ENCODE measurements at regions not wholly inside any gene's neighbourhood (a gene's known extent, or its start where the extent isn't known, plus 50 kb on each side); places are given as distances from the start of the nearest gene placed in this dataset.

GRCh38 chr20:58020656-58021454 lies 207.6 kb downstream of the ANKRD60 start:
- H3K9me3 ChIP-seq (ENCODE audit: control insufficient read depth in 2 of 3, insufficient read depth in 1 of 3, low read length in 3 of 3), result no peaks in the 10 kb centered on the region
- intact Hi-C loops (cut with DNase I), result no loop called here
- H3K4me3 ChIP-seq (ENCODE audit: low read length in 3 of 3), result no peak overlapping the region
- H3K36me3 ChIP-seq (ENCODE audit: control insufficient read depth in 2 of 3, insufficient read depth in 3 of 3, low read length in 3 of 3), result no peaks in the 10 kb centered on the region
- H3K4me1 ChIP-seq (ENCODE audit: control insufficient read depth in 2 of 3, insufficient read depth in 2 of 3, low read depth in 1 of 3, low read length in 3 of 3), result no peaks in the 10 kb centered on the region
- no peak overlapping the region for H3K9ac ChIP-seq (ENCODE audit: low read length in 3 of 3)
- TF ChIP-seq CTCF (IDR thresholded peaks at IDR 0.05; ENCODE audit: borderline replicate concordance, extremely low read depth, insufficient read depth), result no peak
- DNase-seq, result no peak
- FAIRE-seq, result no peak
- H3K27ac ChIP-seq (ENCODE audit: low read depth in 2 of 2, low read length in 2 of 2), result no peak overlapping the region
- no peaks in the 10 kb centered on the region for H3K27me3 ChIP-seq (ENCODE audit: control insufficient read depth, insufficient read depth, low read length)

- intact Hi-C loops (cut with DNase I), result no loop called here
- FAIRE-seq, result no peak
- no peaks in the 10 kb centered on the region for H3K4me1 ChIP-seq (ENCODE audit: control insufficient read depth in 2 of 3, insufficient read depth in 2 of 3, low read depth in 1 of 3, low read length in 3 of 3)
Observed at GRCh38 chr20:58019850-58020625, 208.4 kb downstream of the ANKRD60 start.

GRCh38 chr20:58019027-58019849 lies 209.2 kb downstream of the ANKRD60 start:
- H3K9me3 ChIP-seq (ENCODE audit: control insufficient read depth in 2 of 3, insufficient read depth in 1 of 3, low read length in 3 of 3), result peaks cover 0 to 3% (median 0%) of the 10 kb centered on the region in 3 donors
- no peaks in the 10 kb centered on the region for H3K27me3 ChIP-seq (ENCODE audit: control insufficient read depth, insufficient read depth, low read length)
- FAIRE-seq (no peak), DNase-seq (no peak)
- TF ChIP-seq CTCF (IDR thresholded peaks at IDR 0.05; ENCODE audit: borderline replicate concordance, extremely low read depth, insufficient read depth), result no peak
- H3K36me3 ChIP-seq (ENCODE audit: control insufficient read depth in 2 of 3, insufficient read depth in 3 of 3, low read length in 3 of 3), result no peaks in the 10 kb centered on the region
- intact Hi-C loops (cut with DNase I), result no loop called here
- no peaks in the 10 kb centered on the region for H3K4me1 ChIP-seq (ENCODE audit: control insufficient read depth in 2 of 3, insufficient read depth in 2 of 3, low read depth in 1 of 3, low read length in 3 of 3)
- H3K27ac ChIP-seq (ENCODE audit: low read depth in 2 of 2, low read length in 2 of 2), result no peak overlapping the region
- no peak overlapping the region for H3K4me3 ChIP-seq (ENCODE audit: low read length in 3 of 3)
- H3K9ac ChIP-seq (ENCODE audit: low read length in 3 of 3), result no peak overlapping the region

More at GRCh38 chr20:58019850-58020625, 208.4 kb downstream of the ANKRD60 start:
- no peak for DNase-seq
- H3K36me3 ChIP-seq (ENCODE audit: control insufficient read depth in 2 of 3, insufficient read depth in 3 of 3, low read length in 3 of 3), result no peaks in the 10 kb centered on the region
- no peak overlapping the region for H3K4me3 ChIP-seq (ENCODE audit: low read length in 3 of 3)
- no peak overlapping the region for H3K9ac ChIP-seq (ENCODE audit: low read length in 3 of 3)
- peaks cover 0 to 3% (median 0%) of the 10 kb centered on the region in 3 donors for H3K9me3 ChIP-seq (ENCODE audit: control insufficient read depth in 2 of 3, insufficient read depth in 1 of 3, low read length in 3 of 3)
- no peak for TF ChIP-seq CTCF (IDR thresholded peaks at IDR 0.05; ENCODE audit: borderline replicate concordance, extremely low read depth, insufficient read depth)
- H3K27ac ChIP-seq (ENCODE audit: low read depth in 2 of 2, low read length in 2 of 2), result no peak overlapping the region
- no peaks in the 10 kb centered on the region for H3K27me3 ChIP-seq (ENCODE audit: control insufficient read depth, insufficient read depth, low read length)

Measured in kidney (tissue), 13 donors.